Endodermal cell (in vitro differentiated cells): ENCODE measurements at regions not wholly inside any gene's neighbourhood (a gene's known extent, or its start where the extent isn't known, plus 50 kb on each side); places are given as distances from the start of the nearest gene placed in this dataset.

Experiments used
- DNase-seq: peaks from one replicate; pipeline ENCODE4 v3.0.0-alpha.2; 2017
- H3K27ac ChIP-seq: 2 replicates; pipeline ENCODE4 v1.5.1; 2013; ENCODE audit warnings: mild to moderate bottlenecking, low read depth, low read length, moderate library complexity
- H3K27me3 ChIP-seq: 2 replicates; pipeline ENCODE4 v1.6.1; 2013; ENCODE audit warnings: mild to moderate bottlenecking, low read length, moderate library complexity; ENCODE audit not compliant: insufficient read depth, control insufficient read depth, poor library complexity, severe bottlenecking
- H3K36me3 ChIP-seq: 2 replicates; pipeline ENCODE4 v1.7.0; 2013; ENCODE audit warnings: mild to moderate bottlenecking, low read length, moderate library complexity; ENCODE audit not compliant: control insufficient read depth, insufficient read depth
- H3K4me1 ChIP-seq: one replicate; pipeline ENCODE4 v1.7.0; 2013; ENCODE audit warnings: low read length; ENCODE audit not compliant: control insufficient read depth, insufficient read depth
- H3K4me3 ChIP-seq: 2 replicates; pipeline ENCODE4 v1.5.1; 2013; ENCODE audit warnings: mild to moderate bottlenecking, low read length, moderate library complexity
- H3K9ac ChIP-seq: 2 replicates; pipeline ENCODE4 v1.6.1; 2013; ENCODE audit warnings: mild to moderate bottlenecking, low read length, moderate library complexity; ENCODE audit not compliant: poor library complexity, severe bottlenecking; ENCODE audit errors: extremely low read depth
- H3K9me3 ChIP-seq: 2 replicates; pipeline ENCODE4 v1.6.1; 2013; ENCODE audit warnings: mild to moderate bottlenecking, low read length, moderate library complexity; ENCODE audit not compliant: control insufficient read depth
- H3K27ac Mint-ChIP-seq: 2 replicates; pipeline ENCODE4 v1.8.0; 2020; ENCODE audit warnings: mixed read lengths
- H3K27me3 Mint-ChIP-seq: 2 replicates; pipeline ENCODE4 v1.8.0; 2021; ENCODE audit warnings: mild to moderate bottlenecking, mixed read lengths; ENCODE audit not compliant: insufficient read depth
- H3K36me3 Mint-ChIP-seq: 2 replicates; pipeline ENCODE4 v1.8.0; 2020; ENCODE audit warnings: low read depth, mixed read lengths
- H3K4me1 Mint-ChIP-seq: 2 replicates; pipeline ENCODE4 v1.8.0; 2020; ENCODE audit warnings: mixed read lengths
- H3K4me3 Mint-ChIP-seq: 2 replicates; pipeline ENCODE4 v1.8.0; 2020; ENCODE audit warnings: mild to moderate bottlenecking, moderate library complexity, mixed read lengths
- H3K9me3 Mint-ChIP-seq: 2 replicates; pipeline ENCODE4 v1.8.0; 2020; ENCODE audit warnings: mild to moderate bottlenecking, mixed read lengths
- CTCF ChIP-seq: fragments of 200-600 bp; sonication (generic); conservative IDR thresholded peaks from 2 replicates; pipeline ENCODE4 v1.5.0; 2021; ENCODE audit warnings: antibody characterized with exemption, mild to moderate bottlenecking
- WGBS, 2 experiments: methylation state at CpG; one replicate each; pipeline versions ENCODE4 v1.1.5 to v1.1.7; 2013; ENCODE audit warnings: missing lambda C conversion rate in 2 of 2, mixed read lengths in 1 of 2; ENCODE audit not compliant: insufficient coverage in 1 of 2, insufficient read length in 1 of 2; 5-methylcytosine and 5-hydroxymethylcytosine counted together

GRCh38 chr2:41989501-41990180 is 58.2 kb upstream of the PKDCC start:
- no peaks in the 10 kb centered on the region for H3K4me1 ChIP-seq
- peaks cover 6% of the 10 kb centered on the region for H3K9me3 Mint-ChIP-seq
- WGBS, 2 experiments = 60 to 70% methylated on average over 1 to 3 of the region's 3 CpGs

GRCh38 chr2:41990245-41990644 is 57.6 kb upstream of the PKDCC start:
- Histone ChIP-seq H3K27me3 (no peaks in the 10 kb centered on the region), H3K9me3 (peaks cover 15% of the 10 kb centered on the region), H3K36me3 (no peaks in the 10 kb centered on the region), H3K27ac (peak overlapping the region; percentile 83), H3K4me3 (no peak overlapping the region), H3K4me1 (no peaks in the 10 kb centered on the region), H3K9ac (no peak overlapping the region)
- no peak overlapping the region for H3K4me3 Mint-ChIP-seq
- no peaks in the 10 kb centered on the region for H3K36me3 Mint-ChIP-seq
- H3K4me1 Mint-ChIP-seq = peaks cover 31% of the 10 kb centered on the region
- peaks cover 9% of the 10 kb centered on the region for H3K27me3 Mint-ChIP-seq
- no peak for TF ChIP-seq CTCF
- 70 to 76% methylated on average over 4 of the region's 4 CpGs for WGBS, 2 experiments
- H3K27ac Mint-ChIP-seq = no peak overlapping the region
- no peak for DNase-seq
- peaks cover 11% of the 10 kb centered on the region for H3K9me3 Mint-ChIP-seq

More at GRCh38 chr2:41989501-41990180, 58.2 kb upstream of the PKDCC start:
- no peak for TF ChIP-seq CTCF
- H3K27ac Mint-ChIP-seq = no peak overlapping the region
- H3K27ac ChIP-seq = peak overlapping the region; percentile 83
- H3K9ac ChIP-seq = no peak overlapping the region
- peak; percentile 47 for DNase-seq
- H3K36me3 Mint-ChIP-seq = no peaks in the 10 kb centered on the region
- H3K9me3 ChIP-seq = peaks cover 11% of the 10 kb centered on the region
- H3K27me3 ChIP-seq = no peaks in the 10 kb centered on the region
- H3K4me1 Mint-ChIP-seq = peaks cover 31% of the 10 kb centered on the region
- H3K4me3 ChIP-seq = no peak overlapping the region
- H3K36me3 ChIP-seq = no peaks in the 10 kb centered on the region
- H3K4me3 Mint-ChIP-seq = no peak overlapping the region
- H3K27me3 Mint-ChIP-seq = peaks cover 9% of the 10 kb centered on the region

GRCh38 chr2:41990688-41991087 is 57.1 kb upstream of the PKDCC start:
- Histone ChIP-seq H3K9ac (no peak overlapping the region), H3K9me3 (peaks cover 15% of the 10 kb centered on the region), H3K27ac (peak overlapping the region; percentile 83), H3K36me3 (no peaks in the 10 kb centered on the region), H3K4me1 (no peaks in the 10 kb centered on the region), H3K4me3 (no peak overlapping the region), H3K27me3 (no peaks in the 10 kb centered on the region)
- Mint-ChIP-seq H3K27me3 (peaks cover 6% of the 10 kb centered on the region), H3K9me3 (peaks cover 13% of the 10 kb centered on the region), H3K4me1 (peaks cover 31% of the 10 kb centered on the region), H3K27ac (no peak overlapping the region), H3K4me3 (no peak overlapping the region), H3K36me3 (no peaks in the 10 kb centered on the region)
- TF ChIP-seq CTCF = no peak
- WGBS, 2 experiments = 92% methylated on average over 4 of the region's 4 CpGs
- DNase-seq = peak; percentile 42
